AG04450 (cell line): ENCODE measurements at regions not wholly inside any gene's neighbourhood (a gene's known extent, or its start where the extent isn't known, plus 50 kb on each side); places are given as distances from the start of the nearest gene placed in this dataset.

ENCODE experiments used
- CTCF ChIA-PET: fragments of 300-600, 350-600 bp; formaldehyde crosslinking; extraction: SDS; loops from one replicate; lab custom pipeline; 2022; ENCODE audit warnings: antibody characterized with exemption, inconsistent platforms; lab: Charles Lee
- POLR2A ChIA-PET: fragments of 350-600 bp; formaldehyde crosslinking; extraction: SDS; loops from one replicate; lab custom pipeline; 2021; ENCODE audit warnings: antibody characterized with exemption, inconsistent platforms; lab: Yijun Ruan, JAX
- DNase-seq: peaks from one replicate; pipeline ENCODE4 v3.0.0-alpha.2; 2011; ENCODE audit warnings: low read depth, low spot score
- H3K27ac ChIP-seq: one replicate; pipeline ENCODE4 v1.5.1; 2012; ENCODE audit warnings: low read depth, low read length, control low read depth
- H3K27me3 ChIP-seq: one replicate; pipeline ENCODE4 v1.6.0; 2012; ENCODE audit warnings: low read length; ENCODE audit not compliant: control insufficient read depth, insufficient read depth
- H3K4me3 ChIP-seq: 2 replicates; pipeline ENCODE4 v1.5.1; 2011; ENCODE audit warnings: mild to moderate bottlenecking, low read depth, low read length, control low read depth
- H3K9me3 ChIP-seq: 2 replicates; pipeline ENCODE4 v1.5.1; 2012; ENCODE audit warnings: low read length; ENCODE audit not compliant: control insufficient read depth, insufficient read depth
- CTCF ChIP-seq: IDR thresholded peaks from 2 replicates; pipeline ENCODE4 v1.5.1; 2011; ENCODE audit warnings: low read depth, low read length, control low read depth, inconsistent platforms

- H3K9me3 ChIP-seq: no peaks in the 10 kb centered on the region
- POLR2A ChIA-PET: no interaction called here
- DNase-seq: no peak
- CTCF ChIA-PET: no interaction called here
- H3K4me3 ChIP-seq: no peak overlapping the region
- TF ChIP-seq CTCF: no peak
- H3K27me3 ChIP-seq: no peaks in the 10 kb centered on the region
- H3K27ac ChIP-seq: no peak overlapping the region
Measured at GRCh38 chr16:16917191-16917785, 538.3 kb downstream of the NPIPA7 start.

- Histone ChIP-seq H3K9me3 (no peaks in the 10 kb centered on the region), H3K4me3 (no peak overlapping the region), H3K27me3 (no peaks in the 10 kb centered on the region), H3K27ac (no peak overlapping the region)
- TF ChIP-seq CTCF: no peak
- POLR2A ChIA-PET: no interaction called here
- CTCF ChIA-PET: no interaction called here
- no peak for DNase-seq
Measured at GRCh38 chr16:16923479-16923878, 544.5 kb downstream of the NPIPA7 start.

GRCh38 chr16:16924613-16925012 is 545.7 kb downstream of the NPIPA7 start:
- Histone ChIP-seq H3K27me3 (no peaks in the 10 kb centered on the region), H3K27ac (no peak overlapping the region), H3K9me3 (no peaks in the 10 kb centered on the region), H3K4me3 (no peak overlapping the region)
- CTCF ChIA-PET: no interaction called here
- no peak for DNase-seq
- no peak for TF ChIP-seq CTCF
- POLR2A ChIA-PET: no interaction called here

- no peak for TF ChIP-seq CTCF
- Histone ChIP-seq H3K27me3 (no peaks in the 10 kb centered on the region), H3K27ac (no peak overlapping the region), H3K9me3 (no peaks in the 10 kb centered on the region), H3K4me3 (no peak overlapping the region)
- ChIA-PET POLR2A (no interaction called here), CTCF (no interaction called here)
- no peak for DNase-seq
Measured at GRCh38 chr16:16925432-16925831, 545.3 kb downstream of the XYLT1 start.

GRCh38 chr16:16928532-16929109 is 542.1 kb downstream of the XYLT1 start:
- no peaks in the 10 kb centered on the region for H3K9me3 ChIP-seq
- TF ChIP-seq CTCF: no peak
- DNase-seq: no peak
- POLR2A ChIA-PET: no interaction called here
- H3K27me3 ChIP-seq: no peaks in the 10 kb centered on the region
- CTCF ChIA-PET: no interaction called here
- no peak overlapping the region for H3K4me3 ChIP-seq
- H3K27ac ChIP-seq: no peak overlapping the region
